ENCODE measurements at regions not wholly inside any gene's neighbourhood (a gene's known extent, or its start where the extent isn't known, plus 50 kb on each side); places are given as distances from the start of the nearest gene placed in this dataset.

DNA sequence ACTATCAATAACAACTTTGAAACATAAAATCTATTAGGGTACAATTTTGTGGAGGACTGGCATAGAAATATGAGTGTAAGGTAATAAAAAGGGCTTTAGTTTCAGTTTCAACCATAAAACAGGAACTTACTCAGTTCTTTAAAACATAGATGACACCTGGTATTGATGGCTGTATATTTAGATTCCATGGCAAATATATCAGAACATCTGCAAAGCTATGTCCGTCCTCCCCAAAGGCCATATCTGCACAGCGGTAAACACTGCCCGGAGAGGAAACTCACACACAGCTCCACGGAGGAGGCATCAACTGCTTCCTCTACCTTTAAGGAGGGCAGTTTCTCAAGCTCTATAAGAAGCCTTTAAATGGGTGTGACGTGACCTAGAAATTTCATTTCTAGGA is 993.3 kb downstream of the BRD1 start:
- ChIA-PET POLR2A (no interaction called here), CTCF (ENCODE audit: low intra/inter-chr PET ratio, low total read pairs) (no interaction called here)
- FAIRE-seq (no peak), DNase-seq (ENCODE audit: low spot score) (no peak), ATAC-seq (no peak)
- Histone ChIP-seq H3K79me2 (ENCODE audit: insufficient read depth, low read length) (no peaks in the 10 kb centered on the region), H4K20me1 (ENCODE audit: insufficient read depth, low read length) (no peaks in the 10 kb centered on the region), H3K9me3 (ENCODE audit: low read length) (no peaks in the 10 kb centered on the region), H2AFZ (ENCODE audit: low read length) (no peak overlapping the region), H3K27ac (ENCODE audit: extremely low read length, insufficient read depth, low read length) (no peak overlapping the region), H3K4me2 (ENCODE audit: low read depth, low read length) (no peak overlapping the region), H3K9ac (ENCODE audit: insufficient read depth, low read depth, low read length) (no peak overlapping the region), H3K4me1 (ENCODE audit: insufficient read depth, low read length) (no peaks in the 10 kb centered on the region), H3K27me3 (ENCODE audit: control insufficient read depth in 1 of 2, insufficient read depth in 2 of 2, low read length in 2 of 2) (peaks cover 2 to 3% of the 10 kb centered on the region in 2 experiments; a peak in 4 of 5 replicates), H3K36me3 (replicated peaks in 1 of 2; ENCODE audit: control insufficient read depth in 1 of 2, insufficient read depth in 2 of 2, low read length in 2 of 2) (no peaks in the 10 kb centered on the region), H3K4me3 (replicated peaks in 1 of 3; ENCODE audit: insufficient read depth in 1 of 3, low read depth in 2 of 3, low read length in 3 of 3) (no peak overlapping the region)
- no peak for TF ChIP-seq PITX1 (CRISPR knock-in tag; IDR thresholded peaks at IDR 0.05)
- TF ChIP-seq, protein P1, sequence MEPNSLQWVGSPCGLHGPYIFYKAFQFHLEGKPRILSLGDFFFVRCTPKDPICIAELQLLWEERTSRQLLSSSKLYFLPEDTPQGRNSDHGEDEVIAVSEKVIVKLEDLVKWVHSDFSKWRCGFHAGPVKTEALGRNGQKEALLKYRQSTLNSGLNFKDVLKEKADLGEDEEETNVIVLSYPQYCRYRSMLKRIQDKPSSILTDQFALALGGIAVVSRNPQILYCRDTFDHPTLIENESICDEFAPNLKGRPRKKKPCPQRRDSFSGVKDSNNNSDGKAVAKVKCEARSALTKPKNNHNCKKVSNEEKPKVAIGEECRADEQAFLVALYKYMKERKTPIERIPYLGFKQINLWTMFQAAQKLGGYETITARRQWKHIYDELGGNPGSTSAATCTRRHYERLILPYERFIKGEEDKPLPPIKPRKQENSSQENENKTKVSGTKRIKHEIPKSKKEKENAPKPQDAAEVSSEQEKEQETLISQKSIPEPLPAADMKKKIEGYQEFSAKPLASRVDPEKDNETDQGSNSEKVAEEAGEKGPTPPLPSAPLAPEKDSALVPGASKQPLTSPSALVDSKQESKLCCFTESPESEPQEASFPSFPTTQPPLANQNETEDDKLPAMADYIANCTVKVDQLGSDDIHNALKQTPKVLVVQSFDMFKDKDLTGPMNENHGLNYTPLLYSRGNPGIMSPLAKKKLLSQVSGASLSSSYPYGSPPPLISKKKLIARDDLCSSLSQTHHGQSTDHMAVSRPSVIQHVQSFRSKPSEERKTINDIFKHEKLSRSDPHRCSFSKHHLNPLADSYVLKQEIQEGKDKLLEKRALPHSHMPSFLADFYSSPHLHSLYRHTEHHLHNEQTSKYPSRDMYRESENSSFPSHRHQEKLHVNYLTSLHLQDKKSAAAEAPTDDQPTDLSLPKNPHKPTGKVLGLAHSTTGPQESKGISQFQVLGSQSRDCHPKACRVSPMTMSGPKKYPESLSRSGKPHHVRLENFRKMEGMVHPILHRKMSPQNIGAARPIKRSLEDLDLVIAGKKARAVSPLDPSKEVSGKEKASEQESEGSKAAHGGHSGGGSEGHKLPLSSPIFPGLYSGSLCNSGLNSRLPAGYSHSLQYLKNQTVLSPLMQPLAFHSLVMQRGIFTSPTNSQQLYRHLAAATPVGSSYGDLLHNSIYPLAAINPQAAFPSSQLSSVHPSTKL (CRISPR knock-in tag; IDR thresholded peaks at IDR 0.05) = no peak
- TF ChIP-seq MEIS1 (CRISPR knock-in tag; IDR thresholded peaks at IDR 0.05; ENCODE audit: borderline replicate concordance) = no peak
- no peak for TF ChIP-seq ZNF543 (CRISPR knock-in tag; IDR thresholded peaks at IDR 0.05)
- TF ChIP-seq, protein P2, sequence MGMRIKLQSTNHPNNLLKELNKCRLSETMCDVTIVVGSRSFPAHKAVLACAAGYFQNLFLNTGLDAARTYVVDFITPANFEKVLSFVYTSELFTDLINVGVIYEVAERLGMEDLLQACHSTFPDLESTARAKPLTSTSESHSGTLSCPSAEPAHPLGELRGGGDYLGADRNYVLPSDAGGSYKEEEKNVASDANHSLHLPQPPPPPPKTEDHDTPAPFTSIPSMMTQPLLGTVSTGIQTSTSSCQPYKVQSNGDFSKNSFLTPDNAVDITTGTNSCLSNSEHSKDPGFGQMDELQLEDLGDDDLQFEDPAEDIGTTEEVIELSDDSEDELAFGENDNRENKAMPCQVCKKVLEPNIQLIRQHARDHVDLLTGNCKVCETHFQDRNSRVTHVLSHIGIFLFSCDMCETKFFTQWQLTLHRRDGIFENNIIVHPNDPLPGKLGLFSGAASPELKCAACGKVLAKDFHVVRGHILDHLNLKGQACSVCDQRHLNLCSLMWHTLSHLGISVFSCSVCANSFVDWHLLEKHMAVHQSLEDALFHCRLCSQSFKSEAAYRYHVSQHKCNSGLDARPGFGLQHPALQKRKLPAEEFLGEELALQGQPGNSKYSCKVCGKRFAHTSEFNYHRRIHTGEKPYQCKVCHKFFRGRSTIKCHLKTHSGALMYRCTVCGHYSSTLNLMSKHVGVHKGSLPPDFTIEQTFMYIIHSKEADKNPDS (CRISPR knock-in tag; IDR thresholded peaks at IDR 0.05) = no peak
- TF ChIP-seq PHF21A (CRISPR knock-in tag; IDR thresholded peaks at IDR 0.05) = no peak
- TF ChIP-seq, protein P3, sequence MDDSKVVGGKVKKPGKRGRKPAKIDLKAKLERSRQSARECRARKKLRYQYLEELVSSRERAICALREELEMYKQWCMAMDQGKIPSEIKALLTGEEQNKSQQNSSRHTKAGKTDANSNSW (CRISPR knock-in tag; IDR thresholded peaks at IDR 0.05; ENCODE audit: borderline replicate concordance) = no peak
- no peak for TF ChIP-seq SRY (CRISPR knock-in tag; IDR thresholded peaks at IDR 0.05)
- no peak for TF ChIP-seq ZNF207 (IDR thresholded peaks at IDR 0.05; ENCODE audit: borderline replicate concordance)
- intact Hi-C loops (cut with micrococcal nuclease; ENCODE audit: unreplicated experiment) = no loop called here
- in situ Hi-C loops (cut with HindIII; ENCODE audit: extremely low pct_ligation_motif_present, low pct_unique_long_range_greater_than_20kb) = no loop called here
- no TSS peak for BruUV-seq (replicated peaks)
- WGBS (ENCODE audit: low lambda C conversion rate) = 56% methylated on average over 5 of the region's 5 CpGs

Measured in HepG2 (cell line).